ENCODE measurements at regions not wholly inside any gene's neighbourhood (a gene's known extent, or its start where the extent isn't known, plus 50 kb on each side); places are given as distances from the start of the nearest gene placed in this dataset.

DNA sequence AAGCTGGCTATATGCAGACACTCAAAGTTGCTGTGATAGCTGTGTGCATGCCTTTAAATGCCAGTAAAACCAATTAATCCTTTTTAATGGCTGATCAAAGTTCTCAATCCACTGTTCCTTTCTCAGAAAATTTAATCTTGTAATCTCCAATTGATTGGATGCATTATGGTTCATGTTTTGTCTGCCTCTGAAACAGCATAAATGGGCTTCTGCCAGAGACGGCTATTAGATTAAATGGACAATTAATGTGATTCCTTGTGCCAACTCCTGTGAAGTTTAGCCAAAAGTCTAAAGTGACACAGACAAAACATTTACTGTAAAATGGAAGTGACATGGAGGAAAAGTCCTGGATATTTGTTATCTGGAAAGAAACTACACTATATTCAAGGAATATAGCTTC, 952.5 kb upstream of the FAT3 start:
- ATAC-seq (ENCODE audit: low read depth) (no peak), DNase-seq (no peak)
- Histone ChIP-seq H3K4me2 (ENCODE audit: low read depth, low read length) (no peak overlapping the region), H2BK120ac (ENCODE audit: low read depth, low read length) (no peak overlapping the region), H2AK5ac (ENCODE audit: low read depth, low read length) (no peak overlapping the region), H2BK15ac (ENCODE audit: low read depth, low read length) (no peak overlapping the region), H3K4me3 (ENCODE audit: insufficient read depth, low read depth, low read length) (no peak overlapping the region), H4K91ac (ENCODE audit: insufficient read depth, low read depth, low read length) (no peak overlapping the region), H3K9me1 (ENCODE audit: insufficient read depth, low read length) (no peaks in the 10 kb centered on the region), H2AK9ac (replicated peaks; ENCODE audit: low read depth, low read length, poor library complexity) (no peak overlapping the region), H3K9ac (ENCODE audit: low read depth, low read length) (no peak overlapping the region), H4K20me1 (ENCODE audit: insufficient read depth, low read length) (no peaks in the 10 kb centered on the region), H3K18ac (ENCODE audit: low read depth, low read length) (no peak overlapping the region), H3K56ac (ENCODE audit: extremely low read depth, insufficient read depth, low read length) (no peak overlapping the region), H4K5ac (ENCODE audit: low read depth, low read length) (no peak overlapping the region), H2AFZ (replicated peaks; ENCODE audit: low read length, poor library complexity) (no peak overlapping the region), H3K27ac (ENCODE audit: insufficient read depth, low read length) (no peak overlapping the region), H4K8ac (ENCODE audit: low read depth in 2 of 2, low read length in 2 of 2) (no peak overlapping the region), H3K14ac (replicated peaks; ENCODE audit: low read depth, low read length) (no peak overlapping the region), H3K4me1 (ENCODE audit: control insufficient read depth, insufficient read depth, low read length) (no peaks in the 10 kb centered on the region), H3K4ac (ENCODE audit: low read depth, low read length) (no peak overlapping the region), H2BK20ac (ENCODE audit: low read depth, low read length) (no peak overlapping the region), H3K79me1 (ENCODE audit: low read depth in 1 of 2, low read length in 2 of 2) (no peaks in the 10 kb centered on the region), H3K23ac (ENCODE audit: low read depth, low read length) (no peak overlapping the region), H3K9me3 (ENCODE audit: control insufficient read depth, insufficient read depth, low read length) (no peaks in the 10 kb centered on the region), H3K36me3 (ENCODE audit: control insufficient read depth, insufficient read depth, low read length) (no peaks in the 10 kb centered on the region), H3K27me3 (ENCODE audit: control insufficient read depth, insufficient read depth, low read length) (no peaks in the 10 kb centered on the region), H2BK5ac (ENCODE audit: low read depth, low read length, poor library complexity, severe bottlenecking) (no peak overlapping the region)
- BruUV-seq (replicated peaks) = no TSS peak
- TF ChIP-seq, protein P1, sequence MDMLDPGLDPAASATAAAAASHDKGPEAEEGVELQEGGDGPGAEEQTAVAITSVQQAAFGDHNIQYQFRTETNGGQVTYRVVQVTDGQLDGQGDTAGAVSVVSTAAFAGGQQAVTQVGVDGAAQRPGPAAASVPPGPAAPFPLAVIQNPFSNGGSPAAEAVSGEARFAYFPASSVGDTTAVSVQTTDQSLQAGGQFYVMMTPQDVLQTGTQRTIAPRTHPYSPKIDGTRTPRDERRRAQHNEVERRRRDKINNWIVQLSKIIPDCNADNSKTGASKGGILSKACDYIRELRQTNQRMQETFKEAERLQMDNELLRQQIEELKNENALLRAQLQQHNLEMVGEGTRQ (IDR thresholded peaks at IDR 0.05; ENCODE audit: low read depth, low read length) = no peak
- TF ChIP-seq CEBPB (IDR thresholded peaks at IDR 0.05; ENCODE audit: low read depth, low read length) = no peak
- no peak for TF ChIP-seq SMC3 (IDR thresholded peaks at IDR 0.05; ENCODE audit: low read depth, low read length)
- TF ChIP-seq, protein P2, sequence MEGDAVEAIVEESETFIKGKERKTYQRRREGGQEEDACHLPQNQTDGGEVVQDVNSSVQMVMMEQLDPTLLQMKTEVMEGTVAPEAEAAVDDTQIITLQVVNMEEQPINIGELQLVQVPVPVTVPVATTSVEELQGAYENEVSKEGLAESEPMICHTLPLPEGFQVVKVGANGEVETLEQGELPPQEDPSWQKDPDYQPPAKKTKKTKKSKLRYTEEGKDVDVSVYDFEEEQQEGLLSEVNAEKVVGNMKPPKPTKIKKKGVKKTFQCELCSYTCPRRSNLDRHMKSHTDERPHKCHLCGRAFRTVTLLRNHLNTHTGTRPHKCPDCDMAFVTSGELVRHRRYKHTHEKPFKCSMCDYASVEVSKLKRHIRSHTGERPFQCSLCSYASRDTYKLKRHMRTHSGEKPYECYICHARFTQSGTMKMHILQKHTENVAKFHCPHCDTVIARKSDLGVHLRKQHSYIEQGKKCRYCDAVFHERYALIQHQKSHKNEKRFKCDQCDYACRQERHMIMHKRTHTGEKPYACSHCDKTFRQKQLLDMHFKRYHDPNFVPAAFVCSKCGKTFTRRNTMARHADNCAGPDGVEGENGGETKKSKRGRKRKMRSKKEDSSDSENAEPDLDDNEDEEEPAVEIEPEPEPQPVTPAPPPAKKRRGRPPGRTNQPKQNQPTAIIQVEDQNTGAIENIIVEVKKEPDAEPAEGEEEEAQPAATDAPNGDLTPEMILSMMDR (conservative IDR thresholded peaks at IDR 0.05; ENCODE audit: low read depth, low read length) = no peak
- TF ChIP-seq MAFK (IDR thresholded peaks at IDR 0.05; ENCODE audit: low read depth, low read length) = no peak
- TF ChIP-seq BHLHE40 (IDR thresholded peaks at IDR 0.05; ENCODE audit: low read depth, low read length) = no peak
- no peak for TF ChIP-seq CHD1 (IDR thresholded peaks at IDR 0.05; ENCODE audit: low read depth, low read length)
- TF ChIP-seq MAZ (IDR thresholded peaks at IDR 0.05; ENCODE audit: borderline replicate concordance, low read depth, low read length) = no peak
- TF ChIP-seq RAD21 (IDR thresholded peaks at IDR 0.05; ENCODE audit: low read length) = no peak
- no peak for TF ChIP-seq NFE2L2 (IDR thresholded peaks at IDR 0.05; ENCODE audit: low read depth, low read length)
- TF ChIP-seq, protein P3, sequence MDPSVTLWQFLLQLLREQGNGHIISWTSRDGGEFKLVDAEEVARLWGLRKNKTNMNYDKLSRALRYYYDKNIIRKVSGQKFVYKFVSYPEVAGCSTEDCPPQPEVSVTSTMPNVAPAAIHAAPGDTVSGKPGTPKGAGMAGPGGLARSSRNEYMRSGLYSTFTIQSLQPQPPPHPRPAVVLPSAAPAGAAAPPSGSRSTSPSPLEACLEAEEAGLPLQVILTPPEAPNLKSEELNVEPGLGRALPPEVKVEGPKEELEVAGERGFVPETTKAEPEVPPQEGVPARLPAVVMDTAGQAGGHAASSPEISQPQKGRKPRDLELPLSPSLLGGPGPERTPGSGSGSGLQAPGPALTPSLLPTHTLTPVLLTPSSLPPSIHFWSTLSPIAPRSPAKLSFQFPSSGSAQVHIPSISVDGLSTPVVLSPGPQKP (IDR thresholded peaks at IDR 0.05; ENCODE audit: borderline replicate concordance, low read depth, low read length) = no peak
- no peak for TF ChIP-seq RFX5 (IDR thresholded peaks at IDR 0.05; ENCODE audit: low read depth, low read length)
- no peak for TF ChIP-seq RCOR1 (IDR thresholded peaks at IDR 0.05; ENCODE audit: insufficient replicate concordance, low read length)
- no peak for TF ChIP-seq FOS (IDR thresholded peaks at IDR 0.05; ENCODE audit: low read depth, low read length)
- no peak for TF ChIP-seq MXI1 (IDR thresholded peaks at IDR 0.05; ENCODE audit: borderline replicate concordance, low read depth, low read length)
- in situ Hi-C loops (cut with MboI; ENCODE audit: low sequenced_read_pairs) = no loop called here
- dilution Hi-C loops (cut with HindIII; ENCODE audit: low sequenced_read_pairs, unreplicated experiment) = no loop called here
- POLR2A ChIA-PET (ENCODE audit: unreplicated experiment) = no interaction called here
- intact Hi-C loops (cut with micrococcal nuclease) = no loop called here
- WGBS, 2 experiments (ENCODE audit: extremely low coverage in 2 of 2, insufficient read length in 1 of 2) = no CpG with 5 or more reads among the region's 1 CpG
- CTCF ChIA-PET = no interaction called here

Measured in IMR-90 (cell line).